SK-N-SH treated with all-trans-retinoic acid at 6 μM for 48 hours (cell line): ENCODE measurements at regions not wholly inside any gene's neighbourhood (a gene's known extent, or its start where the extent isn't known, plus 50 kb on each side); places are given as distances from the start of the nearest gene placed in this dataset.

Experiments used
- ATAC-seq: fragments of 200-7000 bp; cut with Tn5 transposase; 3 replicates; pipeline ENCODE4 v1.9.1; 2020; ENCODE audit warnings: mild to moderate bottlenecking, moderate library complexity
- ARNTL ChIP-seq: fragments of 450-650 bp; formaldehyde crosslinking; IDR thresholded peaks from 2 replicates; pipeline ENCODE4 v1.5.0; 2020; ENCODE audit warnings: low read depth, mild to moderate bottlenecking, moderate library complexity, borderline replicate concordance
- CSDC2 ChIP-seq: fragments of 250-450 bp; sonication (Bioruptor Pico); IDR thresholded peaks from 2 replicates; pipeline ENCODE4 v1.5.0; 2020; ENCODE audit warnings: mild to moderate bottlenecking, moderate library complexity
- CSRNP3 ChIP-seq: fragments of 250-450 bp; sonication (Bioruptor Pico); IDR thresholded peaks from 2 replicates; pipeline ENCODE4 v1.5.1; 2021; ENCODE audit warnings: mild to moderate bottlenecking, moderate library complexity
- ESRRG ChIP-seq: fragments of 250-450 bp; sonication (Bioruptor Pico); IDR thresholded peaks from 2 replicates; pipeline ENCODE4 v1.6.1; 2021; ENCODE audit warnings: mild to moderate bottlenecking
- GLIS3 ChIP-seq: fragments of 250-450 bp; sonication (Bioruptor Pico); IDR thresholded peaks from 2 replicates; pipeline ENCODE4 v1.5.0; 2020; ENCODE audit warnings: mild to moderate bottlenecking, moderate library complexity
- ISL1 ChIP-seq: fragments of 250-450 bp; sonication (Bioruptor Pico); IDR thresholded peaks from 2 replicates; pipeline ENCODE4 v2.1.2; 2022; ENCODE audit warnings: mild to moderate bottlenecking, moderate library complexity
- OSR1 ChIP-seq: fragments of 250-450 bp; sonication (Bioruptor Pico); IDR thresholded peaks from 2 replicates; pipeline ENCODE4 v1.8.0; 2022; ENCODE audit warnings: moderate library complexity, mild to moderate bottlenecking, inconsistent platforms
- PPARA ChIP-seq: fragments of 250-450 bp; sonication (Bioruptor Pico); IDR thresholded peaks from 2 replicates; pipeline ENCODE4 v1.5.0; 2020; ENCODE audit warnings: mild to moderate bottlenecking, borderline replicate concordance
- RARB ChIP-seq: fragments of 250-450 bp; sonication (Bioruptor Pico); IDR thresholded peaks from 2 replicates; pipeline ENCODE4 v1.8.0; 2021; ENCODE audit warnings: mild to moderate bottlenecking, moderate library complexity
- SNAI2 ChIP-seq: fragments of 250-450 bp; sonication (Bioruptor Pico); IDR thresholded peaks from 2 replicates; pipeline ENCODE4 v1.5.0; 2020; ENCODE audit warnings: mild to moderate bottlenecking, moderate library complexity
- TCF4 ChIP-seq: fragments of 250-450 bp; sonication (Bioruptor Pico); IDR thresholded peaks from 2 replicates; pipeline ENCODE4 v1.8.0; 2021; ENCODE audit warnings: mild to moderate bottlenecking, moderate library complexity, borderline replicate concordance
- TOX ChIP-seq: fragments of 250-450 bp; sonication (Bioruptor Pico); IDR thresholded peaks from 2 replicates; pipeline ENCODE4 v1.8.0; 2021; ENCODE audit warnings: mild to moderate bottlenecking, moderate library complexity, borderline replicate concordance
- ZC3H10 ChIP-seq: fragments of 250-450 bp; sonication (Bioruptor Pico); IDR thresholded peaks from 2 replicates; pipeline ENCODE4 v1.5.1; 2021; ENCODE audit warnings: mild to moderate bottlenecking, moderate library complexity
- ZFP3 ChIP-seq: fragments of 250-450 bp; sonication (Bioruptor Pico); IDR thresholded peaks from 2 replicates; pipeline ENCODE4 v1.5.0; 2020; ENCODE audit warnings: mild to moderate bottlenecking, moderate library complexity
- ZFP30 ChIP-seq: fragments of 450-650 bp; formaldehyde crosslinking; IDR thresholded peaks from 2 replicates; pipeline ENCODE4 v1.5.0; 2022; ENCODE audit warnings: mild to moderate bottlenecking, moderate library complexity
- ZNF565 ChIP-seq: fragments of 450-650 bp; formaldehyde crosslinking; conservative IDR thresholded peaks from 2 replicates; pipeline ENCODE4 v1.5.0; 2020; ENCODE audit warnings: low read depth, mild to moderate bottlenecking, moderate library complexity
- ZNF70 ChIP-seq: fragments of 450-650 bp; formaldehyde crosslinking; IDR thresholded peaks from 2 replicates; pipeline ENCODE4 v1.5.0; 2020; ENCODE audit warnings: mild to moderate bottlenecking, moderate library complexity
- ZNF8 ChIP-seq: fragments of 450-650 bp; formaldehyde crosslinking; IDR thresholded peaks from 2 replicates; pipeline ENCODE4 v1.5.0; 2020; ENCODE audit warnings: mild to moderate bottlenecking, moderate library complexity
- TF ChIP-seq, protein P1 (sequence below): fragments of 250-450 bp; sonication (Bioruptor Pico); IDR thresholded peaks from 2 replicates; pipeline ENCODE4 v1.8.0; 2020; ENCODE audit warnings: mild to moderate bottlenecking, moderate library complexity, borderline replicate concordance
- TF ChIP-seq, protein P2 (sequence below): fragments of 250-450 bp; sonication (Bioruptor Pico); IDR thresholded peaks from 2 replicates; pipeline ENCODE4 v1.5.1; 2020; ENCODE audit warnings: low read depth, mild to moderate bottlenecking, moderate library complexity
- TF ChIP-seq, protein P3 (sequence below): fragments of 250-450 bp; sonication (Bioruptor Pico); IDR thresholded peaks from 2 replicates; pipeline ENCODE4 v1.5.0; 2020; ENCODE audit warnings: mild to moderate bottlenecking, moderate library complexity
- TF ChIP-seq, protein P4 (sequence below): fragments of 250-450 bp; sonication (Bioruptor Pico); IDR thresholded peaks from 2 replicates; pipeline ENCODE4 v1.8.0; 2021; ENCODE audit warnings: low read depth, mild to moderate bottlenecking, moderate library complexity, borderline replicate concordance

- 0 out of 3 replicates have a peak, but pooled peaks have one; percentile 8 for ATAC-seq
- TF ChIP-seq ISL1 (CRISPR knock-in tag) (no peak), ZNF70 (no peak), CSDC2 (CRISPR knock-in tag) (no peak), TCF4 (CRISPR knock-in tag) (no peak), RARB (CRISPR knock-in tag) (no peak), ZFP30 (CRISPR knock-in tag) (no peak), SNAI2 (CRISPR knock-in tag) (no peak), OSR1 (CRISPR knock-in tag) (no peak), ZFP3 (CRISPR knock-in tag) (no peak), PPARA (CRISPR knock-in tag) (no peak), ARNTL (no peak), ZNF565 (CRISPR knock-in tag) (no peak), TOX (CRISPR knock-in tag) (no peak), GLIS3 (no peak), ZC3H10 (CRISPR knock-in tag) (no peak), ZNF8 (no peak)
- TF ChIP-seq, protein P1, sequence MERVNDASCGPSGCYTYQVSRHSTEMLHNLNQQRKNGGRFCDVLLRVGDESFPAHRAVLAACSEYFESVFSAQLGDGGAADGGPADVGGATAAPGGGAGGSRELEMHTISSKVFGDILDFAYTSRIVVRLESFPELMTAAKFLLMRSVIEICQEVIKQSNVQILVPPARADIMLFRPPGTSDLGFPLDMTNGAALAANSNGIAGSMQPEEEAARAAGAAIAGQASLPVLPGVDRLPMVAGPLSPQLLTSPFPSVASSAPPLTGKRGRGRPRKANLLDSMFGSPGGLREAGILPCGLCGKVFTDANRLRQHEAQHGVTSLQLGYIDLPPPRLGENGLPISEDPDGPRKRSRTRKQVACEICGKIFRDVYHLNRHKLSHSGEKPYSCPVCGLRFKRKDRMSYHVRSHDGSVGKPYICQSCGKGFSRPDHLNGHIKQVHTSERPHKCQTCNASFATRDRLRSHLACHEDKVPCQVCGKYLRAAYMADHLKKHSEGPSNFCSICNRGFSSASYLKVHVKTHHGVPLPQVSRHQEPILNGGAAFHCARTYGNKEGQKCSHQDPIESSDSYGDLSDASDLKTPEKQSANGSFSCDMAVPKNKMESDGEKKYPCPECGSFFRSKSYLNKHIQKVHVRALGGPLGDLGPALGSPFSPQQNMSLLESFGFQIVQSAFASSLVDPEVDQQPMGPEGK (CRISPR knock-in tag), result no peak
- TF ChIP-seq, protein P2, sequence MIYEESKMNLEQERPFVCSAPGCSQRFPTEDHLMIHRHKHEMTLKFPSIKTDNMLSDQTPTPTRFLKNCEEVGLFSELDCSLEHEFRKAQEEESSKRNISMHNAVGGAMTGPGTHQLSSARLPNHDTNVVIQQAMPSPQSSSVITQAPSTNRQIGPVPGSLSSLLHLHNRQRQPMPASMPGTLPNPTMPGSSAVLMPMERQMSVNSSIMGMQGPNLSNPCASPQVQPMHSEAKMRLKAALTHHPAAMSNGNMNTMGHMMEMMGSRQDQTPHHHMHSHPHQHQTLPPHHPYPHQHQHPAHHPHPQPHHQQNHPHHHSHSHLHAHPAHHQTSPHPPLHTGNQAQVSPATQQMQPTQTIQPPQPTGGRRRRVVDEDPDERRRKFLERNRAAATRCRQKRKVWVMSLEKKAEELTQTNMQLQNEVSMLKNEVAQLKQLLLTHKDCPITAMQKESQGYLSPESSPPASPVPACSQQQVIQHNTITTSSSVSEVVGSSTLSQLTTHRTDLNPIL, result no peak
- TF ChIP-seq, protein P3, sequence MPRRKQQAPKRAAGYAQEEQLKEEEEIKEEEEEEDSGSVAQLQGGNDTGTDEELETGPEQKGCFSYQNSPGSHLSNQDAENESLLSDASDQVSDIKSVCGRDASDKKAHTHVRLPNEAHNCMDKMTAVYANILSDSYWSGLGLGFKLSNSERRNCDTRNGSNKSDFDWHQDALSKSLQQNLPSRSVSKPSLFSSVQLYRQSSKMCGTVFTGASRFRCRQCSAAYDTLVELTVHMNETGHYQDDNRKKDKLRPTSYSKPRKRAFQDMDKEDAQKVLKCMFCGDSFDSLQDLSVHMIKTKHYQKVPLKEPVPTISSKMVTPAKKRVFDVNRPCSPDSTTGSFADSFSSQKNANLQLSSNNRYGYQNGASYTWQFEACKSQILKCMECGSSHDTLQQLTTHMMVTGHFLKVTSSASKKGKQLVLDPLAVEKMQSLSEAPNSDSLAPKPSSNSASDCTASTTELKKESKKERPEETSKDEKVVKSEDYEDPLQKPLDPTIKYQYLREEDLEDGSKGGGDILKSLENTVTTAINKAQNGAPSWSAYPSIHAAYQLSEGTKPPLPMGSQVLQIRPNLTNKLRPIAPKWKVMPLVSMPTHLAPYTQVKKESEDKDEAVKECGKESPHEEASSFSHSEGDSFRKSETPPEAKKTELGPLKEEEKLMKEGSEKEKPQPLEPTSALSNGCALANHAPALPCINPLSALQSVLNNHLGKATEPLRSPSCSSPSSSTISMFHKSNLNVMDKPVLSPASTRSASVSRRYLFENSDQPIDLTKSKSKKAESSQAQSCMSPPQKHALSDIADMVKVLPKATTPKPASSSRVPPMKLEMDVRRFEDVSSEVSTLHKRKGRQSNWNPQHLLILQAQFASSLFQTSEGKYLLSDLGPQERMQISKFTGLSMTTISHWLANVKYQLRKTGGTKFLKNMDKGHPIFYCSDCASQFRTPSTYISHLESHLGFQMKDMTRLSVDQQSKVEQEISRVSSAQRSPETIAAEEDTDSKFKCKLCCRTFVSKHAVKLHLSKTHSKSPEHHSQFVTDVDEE (CRISPR knock-in tag), result no peak
Observed at GRCh38 chr1:224558904-224559303, 57.2 kb upstream of the CNIH3 start.

GRCh38 chr1:224559981-224560728, 56.0 kb upstream of the CNIH3 start:
- peak; percentile 51 for ATAC-seq

More at GRCh38 chr1:224559981-224560728, 56.0 kb upstream of the CNIH3 start:
- TF ChIP-seq TOX (CRISPR knock-in tag), result no peak
- TF ChIP-seq, protein P1 (CRISPR knock-in tag), result no peak
- TF ChIP-seq GLIS3, result no peak
- TF ChIP-seq ZNF8, result no peak
- no peak for TF ChIP-seq ARNTL
- no peak for TF ChIP-seq OSR1 (CRISPR knock-in tag)
- TF ChIP-seq RARB (CRISPR knock-in tag), result no peak
- TF ChIP-seq, protein P3 (CRISPR knock-in tag), result no peak
- TF ChIP-seq, protein P2, result no peak
- TF ChIP-seq ZNF565 (CRISPR knock-in tag), result no peak
- no peak for TF ChIP-seq ZNF70
- no peak for TF ChIP-seq ZFP30 (CRISPR knock-in tag)
- TF ChIP-seq, protein P4, sequence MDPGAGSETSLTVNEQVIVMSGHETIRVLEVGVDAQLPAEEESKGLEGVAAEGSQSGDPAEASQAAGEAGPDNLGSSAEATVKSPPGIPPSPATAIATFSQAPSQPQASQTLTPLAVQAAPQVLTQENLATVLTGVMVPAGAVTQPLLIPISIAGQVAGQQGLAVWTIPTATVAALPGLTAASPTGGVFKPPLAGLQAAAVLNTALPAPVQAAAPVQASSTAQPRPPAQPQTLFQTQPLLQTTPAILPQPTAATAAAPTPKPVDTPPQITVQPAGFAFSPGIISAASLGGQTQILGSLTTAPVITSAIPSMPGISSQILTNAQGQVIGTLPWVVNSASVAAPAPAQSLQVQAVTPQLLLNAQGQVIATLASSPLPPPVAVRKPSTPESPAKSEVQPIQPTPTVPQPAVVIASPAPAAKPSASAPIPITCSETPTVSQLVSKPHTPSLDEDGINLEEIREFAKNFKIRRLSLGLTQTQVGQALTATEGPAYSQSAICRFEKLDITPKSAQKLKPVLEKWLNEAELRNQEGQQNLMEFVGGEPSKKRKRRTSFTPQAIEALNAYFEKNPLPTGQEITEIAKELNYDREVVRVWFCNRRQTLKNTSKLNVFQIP (CRISPR knock-in tag), result no peak
- no peak for TF ChIP-seq CSRNP3 (CRISPR knock-in tag)
- TF ChIP-seq ZC3H10 (CRISPR knock-in tag), result no peak
- no peak for TF ChIP-seq ESRRG (CRISPR knock-in tag)
- no peak for TF ChIP-seq CSDC2 (CRISPR knock-in tag)
- TF ChIP-seq, all 23 proteins: peak for 0
